ENCODE measurements at regions not wholly inside any gene's neighbourhood (a gene's known extent, or its start where the extent isn't known, plus 50 kb on each side); places are given as distances from the start of the nearest gene placed in this dataset.
"Not testable (repeated sequence)": the region's sequence is repeated elsewhere in the genome, so short reads cannot be mapped to it uniquely, and the experiment has no call there.

DNA sequence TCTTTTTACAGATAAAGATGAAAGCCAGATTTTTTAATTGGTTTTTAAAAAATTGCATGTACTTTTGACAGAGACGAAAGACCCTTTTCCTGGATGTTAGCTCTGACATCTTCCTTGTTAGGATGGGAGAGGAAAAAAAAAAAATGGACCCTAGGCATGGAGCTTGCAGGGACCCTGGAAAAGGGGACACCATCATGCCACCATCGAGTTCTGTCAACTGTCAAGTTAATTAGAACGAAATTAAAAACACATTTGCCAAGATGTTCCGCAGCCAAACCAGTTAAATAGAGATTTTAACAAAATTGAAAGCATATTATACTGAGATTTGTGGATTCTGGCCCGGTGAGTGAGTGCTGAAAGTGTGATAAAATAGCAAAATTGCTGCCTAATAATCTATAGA, 202.6 kb downstream of the BUB3 start:
- ATAC-seq (no peak), DNase-seq (no peak)
- TF ChIP-seq, protein P1, sequence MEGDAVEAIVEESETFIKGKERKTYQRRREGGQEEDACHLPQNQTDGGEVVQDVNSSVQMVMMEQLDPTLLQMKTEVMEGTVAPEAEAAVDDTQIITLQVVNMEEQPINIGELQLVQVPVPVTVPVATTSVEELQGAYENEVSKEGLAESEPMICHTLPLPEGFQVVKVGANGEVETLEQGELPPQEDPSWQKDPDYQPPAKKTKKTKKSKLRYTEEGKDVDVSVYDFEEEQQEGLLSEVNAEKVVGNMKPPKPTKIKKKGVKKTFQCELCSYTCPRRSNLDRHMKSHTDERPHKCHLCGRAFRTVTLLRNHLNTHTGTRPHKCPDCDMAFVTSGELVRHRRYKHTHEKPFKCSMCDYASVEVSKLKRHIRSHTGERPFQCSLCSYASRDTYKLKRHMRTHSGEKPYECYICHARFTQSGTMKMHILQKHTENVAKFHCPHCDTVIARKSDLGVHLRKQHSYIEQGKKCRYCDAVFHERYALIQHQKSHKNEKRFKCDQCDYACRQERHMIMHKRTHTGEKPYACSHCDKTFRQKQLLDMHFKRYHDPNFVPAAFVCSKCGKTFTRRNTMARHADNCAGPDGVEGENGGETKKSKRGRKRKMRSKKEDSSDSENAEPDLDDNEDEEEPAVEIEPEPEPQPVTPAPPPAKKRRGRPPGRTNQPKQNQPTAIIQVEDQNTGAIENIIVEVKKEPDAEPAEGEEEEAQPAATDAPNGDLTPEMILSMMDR (IDR thresholded peaks at IDR 0.05) = no peak
- Histone ChIP-seq H3K9me3 (no peaks in the 10 kb centered on the region), H3K4me1 (no peaks in the 10 kb centered on the region), H3K27ac (no peak overlapping the region), H3K27me3 (peaks cover 0 to 16% of the 10 kb centered on the region in 2 donors), H3K36me3 (no peaks in the 10 kb centered on the region), H3K4me3 (no peak overlapping the region)
- intact Hi-C loops (cut with DNase I) = no loop called here

DNA sequence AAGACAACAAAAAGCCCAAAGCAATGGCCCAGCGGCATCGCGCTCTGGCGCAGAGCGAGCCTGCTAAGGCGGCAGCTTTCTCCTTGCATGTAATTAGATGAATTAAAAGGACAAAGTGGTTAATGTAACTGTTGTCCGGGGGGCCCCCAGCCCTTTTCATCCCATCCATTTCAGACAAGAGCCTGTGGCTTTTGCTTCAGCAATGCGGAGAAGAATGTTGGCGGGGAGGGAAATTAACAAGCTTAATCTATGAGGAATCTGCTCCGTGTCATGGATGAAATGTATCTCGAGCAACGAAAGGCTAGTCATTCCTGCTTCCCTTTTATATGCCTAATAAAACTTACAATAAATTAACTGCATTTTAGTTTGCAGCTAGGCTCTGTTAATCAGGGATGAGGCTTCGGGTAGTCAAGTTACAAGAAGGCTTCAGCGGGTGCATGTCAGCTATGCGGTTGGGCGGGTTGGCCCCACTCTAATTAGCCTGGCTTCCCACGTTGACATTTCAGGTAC, 203.3 kb downstream of the BUB3 start:
- ATAC-seq = no peak
- H3K36me3 ChIP-seq = no peaks in the 10 kb centered on the region
- H3K4me1 ChIP-seq = no peaks in the 10 kb centered on the region
- TF ChIP-seq, protein P1 (IDR thresholded peaks at IDR 0.05) = no peak
- H3K27ac ChIP-seq = no peak overlapping the region
- no peak overlapping the region for H3K4me3 ChIP-seq
- no peaks in the 10 kb centered on the region for H3K9me3 ChIP-seq
- no peak for DNase-seq
- H3K27me3 ChIP-seq = peaks cover 0 to 16% of the 10 kb centered on the region in 2 donors
- intact Hi-C loops (cut with DNase I) = no loop called here

DNA sequence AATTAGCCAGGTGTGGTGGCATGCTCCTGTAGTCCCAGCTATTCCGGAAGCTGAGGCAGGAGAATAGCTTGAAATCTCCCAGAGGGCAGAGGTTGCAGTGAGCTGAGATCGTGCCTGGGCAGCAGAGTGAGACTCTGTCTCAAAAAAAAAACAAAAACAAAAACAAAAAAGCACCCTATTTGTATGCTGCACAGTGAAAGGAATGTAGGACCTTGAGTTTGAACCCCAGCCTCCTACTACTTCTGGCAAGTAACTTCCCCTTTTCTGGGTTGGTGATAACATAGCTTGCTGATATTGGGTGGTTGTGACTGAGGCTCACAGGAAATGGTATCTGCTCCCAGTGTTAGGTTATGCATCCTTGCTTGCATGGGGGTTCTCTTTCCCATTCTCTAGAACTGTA, 205.3 kb downstream of the BUB3 start:
- Histone ChIP-seq H3K27me3 (peaks cover 0 to 16% of the 10 kb centered on the region in 2 donors), H3K27ac (no peak overlapping the region), H3K36me3 (no peaks in the 10 kb centered on the region), H3K4me1 (no peaks in the 10 kb centered on the region), H3K4me3 (no peak overlapping the region), H3K9me3 (no peaks in the 10 kb centered on the region)
- no peak for DNase-seq
- TF ChIP-seq, protein P1 (IDR thresholded peaks at IDR 0.05) = no peak
- no peak for ATAC-seq
- intact Hi-C loops (cut with DNase I) = no loop called here

- peaks cover 0 to 14% of the 10 kb centered on the region in 2 donors for H3K27me3 ChIP-seq
- no peaks in the 10 kb centered on the region for H3K9me3 ChIP-seq
- DNase-seq (no peak), ATAC-seq (no peak)
- no peak overlapping the region for H3K4me3 ChIP-seq
- no peak overlapping the region for H3K27ac ChIP-seq
- intact Hi-C loops (cut with DNase I) = no loop called here
- TF ChIP-seq, protein P1 (IDR thresholded peaks at IDR 0.05) = no peak
- no peaks in the 10 kb centered on the region for H3K36me3 ChIP-seq
- no peaks in the 10 kb centered on the region for H3K4me1 ChIP-seq
These were observed 207.6 kb downstream of the BUB3 start for GRCh38 chr10:123361832-123362231.

GRCh38 chr10:123367195-123367594, 213.0 kb downstream of the BUB3 start:
- no peak overlapping the region for H3K27ac ChIP-seq
- DNase-seq (no peak), ATAC-seq (no peak)
- no peaks in the 10 kb centered on the region for H3K36me3 ChIP-seq
- TF ChIP-seq, protein P1 (IDR thresholded peaks at IDR 0.05) = no peak
- intact Hi-C loops (cut with DNase I) = no loop called here
- peaks cover 0 to 4% of the 10 kb centered on the region in 2 donors for H3K9me3 ChIP-seq
- H3K4me3 ChIP-seq = no peak overlapping the region
- no peaks in the 10 kb centered on the region for H3K27me3 ChIP-seq
- H3K4me1 ChIP-seq = no peaks in the 10 kb centered on the region

- DNase-seq; H3K4me1 ChIP-seq; H3K36me3 ChIP-seq; H3K9me3 ChIP-seq; H3K4me3 ChIP-seq; H3K27me3 ChIP-seq; H3K27ac ChIP-seq; ATAC-seq; intact Hi-C loops (cut with DNase I): not testable (repeated sequence)
These were observed 217.4 kb downstream of the BUB3 start for GRCh38 chr10:123371626-123372025.

Measured in left lung (tissue), 4 donors.